AG10803 (cell line): ENCODE measurements at regions not wholly inside any gene's neighbourhood (a gene's known extent, or its start where the extent isn't known, plus 50 kb on each side); places are given as distances from the start of the nearest gene placed in this dataset.

ENCODE experiments used
- DNase-seq: peaks from one replicate; pipeline ENCODE4 v3.0.0; 2010; ENCODE audit warnings: low read depth
- H3K4me3 ChIP-seq: 2 replicates; pipeline ENCODE4 v1.5.1; 2011; ENCODE audit warnings: mild to moderate bottlenecking, low read length, control low read depth
- CTCF ChIP-seq: conservative IDR thresholded peaks from 2 replicates; pipeline ENCODE4 v1.5.1; 2011; ENCODE audit warnings: mild to moderate bottlenecking, low read length, control low read depth, inconsistent platforms

GRCh38 chr5:78726571-78726970 is 78.0 kb upstream of the LHFPL2 start:
- no peak for TF ChIP-seq CTCF
- DNase-seq = no peak
- no peak overlapping the region for H3K4me3 ChIP-seq

GRCh38 chr5:78726003-78726402 is 77.4 kb upstream of the LHFPL2 start:
- DNase-seq = no peak
- no peak for TF ChIP-seq CTCF
- H3K4me3 ChIP-seq = no peak overlapping the region

GRCh38 chr5:78724061-78724460 is 75.5 kb upstream of the LHFPL2 start:
- DNase-seq = no peak
- no peak overlapping the region for H3K4me3 ChIP-seq
- TF ChIP-seq CTCF = no peak

- TF ChIP-seq CTCF = no peak
- DNase-seq = no peak
- no peak overlapping the region for H3K4me3 ChIP-seq
Measured at GRCh38 chr5:78720997-78721396, 72.4 kb upstream of the LHFPL2 start.

GRCh38 chr5:78720227-78720985 is 71.8 kb upstream of the LHFPL2 start:
- DNase-seq = no peak
- H3K4me3 ChIP-seq = no peak overlapping the region
- no peak for TF ChIP-seq CTCF

GRCh38 chr5:78719504-78720219 is 71.1 kb upstream of the LHFPL2 start:
- no peak overlapping the region for H3K4me3 ChIP-seq
- DNase-seq = no peak
- no peak for TF ChIP-seq CTCF

GRCh38 chr5:78718824-78719223 is 70.3 kb upstream of the LHFPL2 start:
- no peak for TF ChIP-seq CTCF

More at GRCh38 chr5:78718824-78719223, 70.3 kb upstream of the LHFPL2 start:
- no peak for DNase-seq
- H3K4me3 ChIP-seq = no peak overlapping the region
